A673 (cell line): ENCODE measurements at regions not wholly inside any gene's neighbourhood (a gene's known extent, or its start where the extent isn't known, plus 50 kb on each side); places are given as distances from the start of the nearest gene placed in this dataset.

Source experiments
- BruUV-seq: library from RNA; stranded (reverse); fragments of 400-500 nt; replicated peaks from 2 replicates; lab custom pipeline; 2021; lab: Mats Ljungman, UMichigan
- CTCF ChIA-PET: fragments of 300-600 bp; sonication (Branson Sonifier 250); formaldehyde crosslinking; loops from one replicate; lab custom pipeline; 2022; ENCODE audit warnings: antibody characterized with exemption; lab: Charles Lee
- POLR2A ChIA-PET: fragments of 300-600 bp; sonication (Branson Sonifier 250); formaldehyde crosslinking; loops from one replicate; lab custom pipeline; 2022; ENCODE audit warnings: antibody characterized with exemption; ENCODE audit not compliant: low non-redundant PET; lab: Charles Lee
- DNase-seq: peaks from one replicate; pipeline ENCODE4 v3.0.0-alpha.2; 2015; ENCODE audit warnings: low spot score
- H3K27ac ChIP-seq: fragments of 200-600 bp; sonication (generic); 2 replicates; pipeline ENCODE4 v1.5.1; 2016; ENCODE audit warnings: mixed run types, low read depth, mild to moderate bottlenecking, mixed read lengths, antibody characterized with exemption, low read length; ENCODE audit not compliant: poor library complexity, severe bottlenecking
- H3K27me3 ChIP-seq: fragments of 200-600 bp; sonication (generic); replicated peaks from 2 replicates; pipeline ENCODE4 v1.6.1; 2017; ENCODE audit warnings: mixed run types, low read depth, mild to moderate bottlenecking, mixed read lengths, antibody characterized with exemption, low read length; ENCODE audit not compliant: insufficient read depth, poor library complexity
- H3K36me3 ChIP-seq: fragments of 200-600 bp; sonication (generic); 2 replicates; pipeline ENCODE4 v1.6.1; 2016; ENCODE audit warnings: mixed run types, mild to moderate bottlenecking, mixed read lengths, antibody characterized with exemption, low read length; ENCODE audit not compliant: insufficient read depth, poor library complexity, severe bottlenecking
- H3K4me1 ChIP-seq: fragments of 200-600 bp; sonication (generic); 2 replicates; pipeline ENCODE4 v1.6.1; 2017; ENCODE audit warnings: mixed run types, mild to moderate bottlenecking, mixed read lengths, antibody characterized with exemption, low read length; ENCODE audit not compliant: insufficient read depth, poor library complexity, severe bottlenecking
- H3K4me3 ChIP-seq: fragments of 200-600 bp; sonication (generic); 2 replicates; pipeline ENCODE4 v1.5.1; 2016; ENCODE audit warnings: low read depth, mixed run types, mild to moderate bottlenecking, mixed read lengths, low read length; ENCODE audit not compliant: poor library complexity, severe bottlenecking
- H3K9me3 ChIP-seq: fragments of 200-600 bp; sonication (generic); 2 replicates; pipeline ENCODE4 v1.6.1; 2016; ENCODE audit warnings: mixed run types, low read depth, mild to moderate bottlenecking, mixed read lengths, antibody characterized with exemption, low read length; ENCODE audit not compliant: poor library complexity, severe bottlenecking
- EZH2 ChIP-seq: fragments of 200-600 bp; sonication (generic); IDR thresholded peaks from 2 replicates; pipeline ENCODE4 v1.6.1; 2017; ENCODE audit warnings: borderline replicate concordance, low read depth, mild to moderate bottlenecking, mixed read lengths, antibody characterized with exemption, low read length; ENCODE audit not compliant: poor library complexity, severe bottlenecking
- intact Hi-C: fragments of 100-400 bp; cut with micrococcal nuclease; formaldehyde crosslinking; loops from one replicate; pipeline ENCODE4 v1.10.0; 2022; ENCODE audit not compliant: unreplicated experiment
- TF ChIP-seq, protein P1 (sequence below): fragments of 300-800, 200-600 bp; sonication (generic); conservative IDR thresholded peaks from 2 replicates; pipeline ENCODE4 v1.5.1; 2017; ENCODE audit warnings: low read depth, mild to moderate bottlenecking, antibody characterized with exemption, low read length, moderate library complexity, mixed read lengths

DNA sequence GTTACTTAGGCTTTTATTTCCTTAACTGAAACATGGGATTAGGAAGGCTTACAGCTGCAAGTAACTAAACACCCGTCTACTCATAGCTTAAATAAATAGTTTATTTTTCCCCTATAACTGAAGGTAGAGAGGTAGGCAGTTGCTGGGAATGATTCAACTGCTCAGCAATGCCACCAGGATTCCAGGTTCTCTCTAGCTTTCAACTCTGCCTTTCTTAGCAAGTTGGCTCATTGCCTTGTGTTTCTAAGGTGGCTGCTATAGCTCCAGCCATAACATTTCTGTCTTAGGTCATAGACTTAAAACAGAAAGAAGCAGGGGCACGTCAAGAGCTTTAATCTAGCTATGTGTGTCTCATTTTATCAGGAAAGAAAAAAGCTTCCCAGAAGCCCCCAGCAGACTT, 103.7 kb upstream of the MDM1 start:
- intact Hi-C loops: no loop called here

DNA sequence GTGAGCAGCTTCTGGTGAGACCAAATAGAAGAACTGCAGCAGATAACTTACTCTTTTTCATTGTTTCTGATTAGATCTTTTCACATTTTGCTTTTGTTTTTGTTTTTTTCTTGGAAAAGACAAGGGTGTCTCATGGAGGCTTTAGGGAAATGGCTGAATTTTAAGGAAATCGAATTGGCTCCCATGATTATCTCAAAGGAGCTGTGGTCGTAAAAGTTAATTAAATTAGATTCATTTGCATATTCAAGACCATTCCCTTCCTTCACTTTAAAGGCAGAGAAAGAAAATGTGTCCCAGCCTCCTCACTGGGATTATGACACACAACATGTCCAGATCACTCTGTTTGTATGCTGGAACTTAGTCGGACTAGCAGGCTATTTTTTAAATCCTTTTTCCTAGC, 106.4 kb upstream of the MDM1 start:
- BruUV-seq: no TSS peak
- CTCF ChIA-PET: no interaction called here
- intact Hi-C loops: no loop called here
- peak; percentile 33 for DNase-seq
- POLR2A ChIA-PET: no interaction called here
- Histone ChIP-seq H3K9me3 (peaks cover 6% of the 10 kb centered on the region), H3K4me3 (no peak overlapping the region), H3K4me1 (peaks cover 14% of the 10 kb centered on the region), H3K27me3 (no peaks in the 10 kb centered on the region), H3K36me3 (no peaks in the 10 kb centered on the region), H3K27ac (no peak overlapping the region)
- TF ChIP-seq, protein P1, sequence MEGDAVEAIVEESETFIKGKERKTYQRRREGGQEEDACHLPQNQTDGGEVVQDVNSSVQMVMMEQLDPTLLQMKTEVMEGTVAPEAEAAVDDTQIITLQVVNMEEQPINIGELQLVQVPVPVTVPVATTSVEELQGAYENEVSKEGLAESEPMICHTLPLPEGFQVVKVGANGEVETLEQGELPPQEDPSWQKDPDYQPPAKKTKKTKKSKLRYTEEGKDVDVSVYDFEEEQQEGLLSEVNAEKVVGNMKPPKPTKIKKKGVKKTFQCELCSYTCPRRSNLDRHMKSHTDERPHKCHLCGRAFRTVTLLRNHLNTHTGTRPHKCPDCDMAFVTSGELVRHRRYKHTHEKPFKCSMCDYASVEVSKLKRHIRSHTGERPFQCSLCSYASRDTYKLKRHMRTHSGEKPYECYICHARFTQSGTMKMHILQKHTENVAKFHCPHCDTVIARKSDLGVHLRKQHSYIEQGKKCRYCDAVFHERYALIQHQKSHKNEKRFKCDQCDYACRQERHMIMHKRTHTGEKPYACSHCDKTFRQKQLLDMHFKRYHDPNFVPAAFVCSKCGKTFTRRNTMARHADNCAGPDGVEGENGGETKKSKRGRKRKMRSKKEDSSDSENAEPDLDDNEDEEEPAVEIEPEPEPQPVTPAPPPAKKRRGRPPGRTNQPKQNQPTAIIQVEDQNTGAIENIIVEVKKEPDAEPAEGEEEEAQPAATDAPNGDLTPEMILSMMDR: no peak
- no peak for TF ChIP-seq EZH2

More for the DNA sequence above, 103.7 kb upstream of the MDM1 start:
- H3K36me3 ChIP-seq: no peaks in the 10 kb centered on the region
- BruUV-seq: no TSS peak
- ChIA-PET POLR2A (no interaction called here), CTCF (no interaction called here)
- H3K4me3 ChIP-seq: no peak overlapping the region
- H3K27me3 ChIP-seq: no peaks in the 10 kb centered on the region
- H3K4me1 ChIP-seq: peaks cover 14% of the 10 kb centered on the region
- TF ChIP-seq EZH2: no peak
- TF ChIP-seq, protein P1: no peak
- no peak overlapping the region for H3K27ac ChIP-seq
- DNase-seq: no peak
- H3K9me3 ChIP-seq: peaks cover 6% of the 10 kb centered on the region

GRCh38 chr12:68439368-68440045, 107.3 kb upstream of the MDM1 start:
- H3K27me3 ChIP-seq: no peaks in the 10 kb centered on the region
- intact Hi-C loops: no loop called here
- TF ChIP-seq, protein P1: no peak
- TF ChIP-seq EZH2: no peak
- peaks cover 11% of the 10 kb centered on the region for H3K9me3 ChIP-seq
- no TSS peak for BruUV-seq
- POLR2A ChIA-PET: interaction anchor here (0.6 kb wide), 1 partner anchor 13 kb away, joined by 3 read pairs; no protein-coding TSS in a partner anchor
- H3K4me1 ChIP-seq: peaks cover 14% of the 10 kb centered on the region
- DNase-seq: no peak
- H3K36me3 ChIP-seq: no peaks in the 10 kb centered on the region
- no peak overlapping the region for H3K27ac ChIP-seq
- H3K4me3 ChIP-seq: no peak overlapping the region
- CTCF ChIA-PET: no interaction called here
